22Rv1 (cell line): ENCODE measurements at regions not wholly inside any gene's neighbourhood (a gene's known extent, or its start where the extent isn't known, plus 50 kb on each side); places are given as distances from the start of the nearest gene placed in this dataset.

Experiments
- ZFX ChIP-seq: fragments of 450-650 bp; IDR thresholded peaks from 2 replicates; pipeline ENCODE4 v1.6.1; 2017; ENCODE audit warnings: antibody characterized with exemption, borderline replicate concordance
- TF ChIP-seq, protein P1 (sequence below): fragments of 450-650 bp; IDR thresholded peaks from 2 replicates; pipeline ENCODE4 v1.5.1; 2017; ENCODE audit warnings: mild to moderate bottlenecking

DNA sequence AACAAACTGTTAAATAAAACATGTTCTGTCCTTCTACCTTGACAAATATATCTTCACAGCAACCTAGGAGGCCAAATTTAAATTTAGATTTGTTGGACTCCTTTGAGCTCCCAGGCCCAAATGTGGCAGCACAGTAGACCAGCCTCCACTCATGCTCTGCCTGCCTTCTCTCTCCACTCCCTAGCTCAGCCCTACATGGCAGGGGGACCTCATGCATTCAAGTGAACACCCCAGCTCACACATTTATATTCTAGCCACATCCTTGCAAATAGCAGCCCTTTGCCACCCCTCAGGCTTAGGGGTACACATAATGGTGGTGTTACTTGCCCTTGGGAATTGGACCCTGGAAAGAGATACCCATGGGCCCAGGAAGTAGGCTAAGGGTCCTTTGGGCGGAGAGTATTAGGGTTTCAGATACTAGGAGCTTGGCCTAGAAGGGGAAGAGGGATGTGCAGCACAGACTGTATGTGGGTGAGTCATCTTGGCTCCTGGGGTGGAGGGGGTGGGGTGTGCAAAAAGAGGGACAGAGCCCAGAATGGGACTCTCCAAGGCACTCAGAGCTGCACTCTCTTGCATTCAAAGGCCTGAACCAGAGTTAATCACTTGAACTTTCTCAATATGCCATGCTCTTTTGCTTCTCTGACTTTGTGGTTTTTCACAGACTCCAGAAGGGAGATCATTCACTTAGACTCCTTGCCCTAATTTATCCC is 268.4 kb upstream of the ROPN1 start:
- TF ChIP-seq, protein P1, sequence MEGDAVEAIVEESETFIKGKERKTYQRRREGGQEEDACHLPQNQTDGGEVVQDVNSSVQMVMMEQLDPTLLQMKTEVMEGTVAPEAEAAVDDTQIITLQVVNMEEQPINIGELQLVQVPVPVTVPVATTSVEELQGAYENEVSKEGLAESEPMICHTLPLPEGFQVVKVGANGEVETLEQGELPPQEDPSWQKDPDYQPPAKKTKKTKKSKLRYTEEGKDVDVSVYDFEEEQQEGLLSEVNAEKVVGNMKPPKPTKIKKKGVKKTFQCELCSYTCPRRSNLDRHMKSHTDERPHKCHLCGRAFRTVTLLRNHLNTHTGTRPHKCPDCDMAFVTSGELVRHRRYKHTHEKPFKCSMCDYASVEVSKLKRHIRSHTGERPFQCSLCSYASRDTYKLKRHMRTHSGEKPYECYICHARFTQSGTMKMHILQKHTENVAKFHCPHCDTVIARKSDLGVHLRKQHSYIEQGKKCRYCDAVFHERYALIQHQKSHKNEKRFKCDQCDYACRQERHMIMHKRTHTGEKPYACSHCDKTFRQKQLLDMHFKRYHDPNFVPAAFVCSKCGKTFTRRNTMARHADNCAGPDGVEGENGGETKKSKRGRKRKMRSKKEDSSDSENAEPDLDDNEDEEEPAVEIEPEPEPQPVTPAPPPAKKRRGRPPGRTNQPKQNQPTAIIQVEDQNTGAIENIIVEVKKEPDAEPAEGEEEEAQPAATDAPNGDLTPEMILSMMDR: no peak
- TF ChIP-seq ZFX: no peak
